NCI-H226 (cell line): ENCODE measurements at regions not wholly inside any gene's neighbourhood (a gene's known extent, or its start where the extent isn't known, plus 50 kb on each side); places are given as distances from the start of the nearest gene placed in this dataset.

Experiments used
- DNase-seq: peaks from one replicate; pipeline ENCODE4 v3.0.0-alpha.2; 2015

DNA sequence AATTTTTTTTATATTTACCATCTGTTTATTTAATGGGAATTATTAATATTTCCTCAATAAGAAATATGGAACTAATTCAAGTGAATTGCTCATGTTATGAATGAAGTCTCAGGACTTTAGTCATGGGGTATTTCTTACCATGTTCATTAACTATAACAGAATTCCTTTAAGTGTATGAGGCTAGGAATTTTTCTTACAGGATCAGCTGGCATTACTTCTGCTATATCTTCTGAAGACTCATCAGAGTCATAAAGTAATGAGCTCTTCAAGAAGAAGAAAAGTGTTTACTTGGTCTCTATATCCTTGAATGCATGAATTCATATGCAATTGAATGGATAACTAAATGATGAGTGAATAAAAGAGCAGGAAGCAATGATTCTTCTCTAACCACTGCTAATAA is 486.8 kb upstream of the THBS1 start:
- DNase-seq, result no peak

DNA sequence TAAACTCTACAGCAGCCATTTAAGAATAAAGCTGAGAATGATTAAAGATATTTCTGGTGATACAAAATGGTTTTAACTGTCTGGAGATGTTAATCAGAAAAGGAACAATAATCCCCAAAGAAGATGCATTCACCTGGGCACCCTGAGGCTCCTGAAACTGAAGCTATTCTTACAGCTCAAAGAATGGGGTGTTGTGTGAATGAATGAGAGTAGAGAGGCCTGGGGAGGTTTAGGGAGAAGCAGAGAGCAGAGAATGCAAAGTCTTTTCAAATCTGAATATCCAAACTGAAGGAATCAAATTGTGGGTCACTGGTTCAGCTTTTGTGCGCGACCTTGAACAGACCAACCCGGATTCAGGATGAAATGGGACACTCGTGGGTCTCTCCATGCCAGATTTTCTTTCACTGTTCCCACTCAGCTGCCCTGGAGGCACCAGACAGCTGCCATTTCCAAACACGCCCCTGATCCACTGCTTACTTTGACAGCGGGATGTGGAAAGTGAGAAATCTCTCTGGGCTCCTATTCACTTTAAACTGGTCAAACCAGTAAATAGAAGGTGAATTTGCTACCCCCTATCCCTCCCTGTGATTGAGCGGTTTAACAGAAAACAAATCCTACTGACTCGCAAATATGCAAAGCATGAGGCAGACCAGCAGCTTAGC is 485.5 kb upstream of the THBS1 start:
- DNase-seq, result no peak

DNA sequence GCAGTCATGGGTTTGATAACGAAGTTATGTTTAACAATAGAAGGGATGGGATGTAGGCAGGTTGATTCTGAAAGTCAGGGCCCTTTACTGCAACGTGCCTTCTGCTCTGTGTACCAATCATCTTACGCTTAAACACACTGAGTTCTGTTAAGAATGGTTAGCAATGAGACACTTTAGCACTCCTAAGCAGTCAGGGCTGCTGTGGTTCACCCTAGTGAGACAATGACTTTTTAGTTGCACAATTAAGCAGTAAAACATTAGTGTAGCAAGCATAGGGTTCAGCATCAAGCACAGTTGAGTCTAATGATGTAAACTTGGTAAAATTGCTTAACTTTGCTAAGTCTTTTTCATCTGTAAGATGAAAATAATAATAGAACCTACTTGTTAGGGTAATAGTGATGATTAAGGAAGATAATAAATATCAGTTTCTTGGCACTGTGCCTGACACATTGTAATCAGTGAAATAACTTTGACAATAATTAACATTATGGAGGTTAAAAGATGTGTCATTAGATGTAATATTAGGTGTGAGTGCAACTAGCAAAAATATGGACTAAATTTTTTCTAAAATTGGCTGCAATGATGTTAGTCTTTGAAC is 484.2 kb upstream of the THBS1 start:
- DNase-seq, result no peak

GRCh38 chr15:39099524-39099923 is 481.4 kb upstream of the THBS1 start:
- DNase-seq, result no peak

DNA sequence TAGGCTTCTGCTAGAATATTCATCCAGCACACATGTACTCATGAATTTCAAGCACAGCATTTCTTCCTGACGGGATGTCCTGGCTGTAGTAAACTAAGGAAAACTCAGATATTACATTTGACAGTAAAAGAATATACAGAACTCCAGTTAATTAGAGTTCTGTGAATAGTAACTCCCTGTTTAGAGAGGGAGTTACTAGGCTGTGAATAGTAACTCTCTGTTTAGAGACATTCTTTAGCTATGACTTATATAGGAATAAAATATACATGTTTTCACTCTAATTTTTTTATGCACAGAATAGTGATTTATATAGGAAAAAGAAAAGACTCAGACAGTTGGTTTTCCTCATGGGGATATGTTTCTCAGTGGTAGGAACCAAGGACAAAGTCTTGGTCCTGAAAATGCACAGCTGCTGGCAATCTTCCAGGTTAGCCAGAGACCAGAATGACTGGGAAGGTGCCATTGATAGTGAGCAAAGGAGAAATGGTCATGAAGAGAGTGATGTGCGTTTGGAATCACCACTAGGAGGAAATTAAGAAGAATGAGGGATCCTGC is 480.7 kb upstream of the THBS1 start:
- DNase-seq, result no peak

GRCh38 chr15:39102431-39102830 is 478.4 kb upstream of the THBS1 start:
- DNase-seq, result no peak

- DNase-seq, result no peak
Observed at GRCh38 chr15:39106950-39107349, 473.9 kb upstream of the THBS1 start.

GRCh38 chr15:39108021-39108420 is 472.9 kb upstream of the THBS1 start:
- no peak for DNase-seq

DNA sequence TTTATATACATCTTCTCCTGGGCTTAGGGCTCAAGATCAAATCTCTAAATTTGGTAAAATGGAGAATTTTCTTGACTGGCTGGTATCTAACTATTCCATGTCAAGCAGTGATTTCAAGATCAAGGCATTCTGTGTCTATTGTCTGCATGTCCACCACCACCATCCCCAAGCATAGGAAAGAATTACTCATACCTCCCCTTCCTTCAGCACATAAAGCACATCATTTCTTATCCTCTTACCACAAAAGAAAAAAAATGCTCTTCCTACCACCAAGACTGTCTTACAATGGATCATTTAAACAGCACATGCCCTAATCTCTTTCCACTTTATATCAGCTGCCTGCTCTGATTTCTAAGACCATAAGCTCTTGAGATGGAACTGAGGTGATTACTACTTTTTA is 470.5 kb upstream of the THBS1 start:
- DNase-seq, result peak; percentile 19

GRCh38 chr15:39110746-39111145 is 470.1 kb upstream of the THBS1 start:
- DNase-seq, result no peak

DNA sequence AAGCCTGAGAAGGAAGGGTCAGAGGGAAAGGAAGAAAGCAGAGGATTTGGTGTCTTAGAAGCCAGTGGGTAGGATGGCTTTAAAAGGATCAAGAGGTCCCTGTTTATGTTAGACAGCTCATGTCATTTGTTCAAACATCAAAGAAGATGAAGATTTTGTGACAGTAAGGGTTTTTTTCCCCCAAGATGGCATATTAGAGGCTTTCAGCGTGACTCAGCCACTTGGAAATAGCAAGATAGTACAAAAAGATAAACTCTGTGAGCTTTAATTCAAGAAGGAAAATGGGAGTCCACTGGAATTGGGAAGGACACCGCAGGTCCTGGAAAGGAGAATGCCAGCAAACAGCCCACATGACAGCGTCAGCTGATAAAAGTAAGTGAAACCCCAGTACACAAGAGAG is 467.1 kb upstream of the THBS1 start:
- no peak for DNase-seq

- no peak for DNase-seq
Observed at GRCh38 chr15:39114690-39115378, 466.0 kb upstream of the THBS1 start.

DNA sequence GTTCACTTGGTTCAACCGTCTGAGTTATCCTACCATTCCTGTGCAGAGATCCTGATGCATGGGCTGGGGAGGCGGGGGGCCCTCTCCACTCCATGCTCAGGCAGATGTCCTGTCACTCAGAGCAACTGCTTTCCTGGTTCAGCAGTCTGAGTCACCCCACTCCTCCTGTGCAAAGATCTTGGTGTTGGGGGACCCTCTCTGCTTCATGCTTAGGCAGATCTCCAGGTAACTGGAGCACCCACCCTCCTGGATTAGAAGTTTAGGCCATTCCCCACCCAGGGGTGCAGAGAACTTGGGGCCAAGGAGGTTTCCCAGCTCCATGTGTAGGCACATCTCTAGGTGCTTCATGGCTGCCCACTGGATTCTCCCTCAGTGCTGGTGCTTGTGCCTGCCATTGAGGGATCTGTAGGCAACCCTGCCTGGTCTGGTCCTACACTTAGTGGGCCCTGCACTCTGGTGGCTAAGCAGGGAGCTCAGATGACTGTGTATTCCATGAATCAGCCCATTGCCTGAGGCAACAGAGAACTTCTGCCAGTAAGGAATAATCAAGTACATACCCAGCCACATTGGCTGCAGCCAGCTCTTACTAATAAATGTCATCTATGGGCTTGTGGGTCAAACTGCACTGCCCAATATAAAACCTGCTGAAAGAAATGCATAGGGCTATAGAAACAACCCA is 465.4 kb upstream of the THBS1 start:
- DNase-seq, result no peak

DNA sequence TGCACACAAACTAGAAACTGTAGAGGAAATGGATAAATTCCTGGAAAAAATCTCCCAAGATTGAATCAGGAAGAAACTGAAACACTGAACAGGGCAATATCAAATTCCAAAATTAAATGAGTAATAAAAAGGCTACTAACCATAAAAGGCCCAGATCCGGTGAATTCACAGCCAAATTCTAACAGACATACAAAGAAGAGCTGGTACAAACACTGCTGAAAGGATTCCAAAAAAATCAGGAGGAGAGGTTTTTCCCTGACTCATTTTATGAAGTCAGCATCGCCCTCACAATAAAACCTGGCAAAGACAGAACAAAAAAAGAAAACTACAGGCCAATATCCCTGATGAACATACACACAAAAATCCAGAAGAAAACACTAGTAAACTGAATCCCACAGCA is 462.4 kb upstream of the THBS1 start:
- DNase-seq, result peak; percentile 17

GRCh38 chr15:39124155-39124552 is 456.7 kb upstream of the THBS1 start:
- no peak for DNase-seq

GRCh38 chr15:39124553-39125171 is 456.2 kb upstream of the THBS1 start:
- DNase-seq, result no peak

- DNase-seq, result no peak
Observed at GRCh38 chr15:39125226-39125625, 455.7 kb upstream of the THBS1 start.

- no peak for DNase-seq
Observed at GRCh38 chr15:39125904-39126303, 455.0 kb upstream of the THBS1 start.

GRCh38 chr15:39127151-39127790 is 453.6 kb upstream of the THBS1 start:
- DNase-seq, result peak; percentile 27

DNA sequence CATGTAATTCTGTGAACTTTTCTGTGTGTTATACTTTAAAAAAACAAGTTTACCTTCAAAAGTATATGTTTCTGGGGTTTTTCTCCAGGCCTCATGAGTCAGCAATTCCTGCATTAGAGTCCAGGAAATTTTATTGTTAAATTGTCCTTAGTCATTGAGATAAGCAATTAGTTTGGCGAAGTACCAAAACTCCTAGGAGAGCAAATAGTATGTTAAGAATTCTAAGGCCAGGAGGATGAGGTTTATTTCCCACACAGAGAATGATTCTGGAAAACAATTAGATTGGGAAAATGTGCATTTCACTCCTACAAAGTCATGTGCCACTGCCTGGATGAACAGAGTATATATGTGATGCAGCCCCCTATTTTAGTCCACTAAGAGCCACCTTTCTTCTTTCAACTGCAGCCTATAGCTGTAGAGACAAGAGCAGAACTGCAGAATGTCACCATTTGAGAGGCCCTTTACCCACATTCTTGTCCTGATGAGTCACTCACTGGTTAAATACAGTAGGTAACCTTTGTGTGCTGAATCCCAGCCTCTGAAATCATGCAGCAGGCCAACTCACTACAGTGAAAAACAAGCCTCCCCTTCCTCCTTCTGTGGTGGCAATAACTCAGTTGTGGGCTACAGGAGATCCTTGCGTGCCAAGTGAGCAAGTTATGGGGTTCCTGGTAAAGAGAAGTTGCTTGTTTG is 452.8 kb upstream of the THBS1 start:
- peak; percentile 79 for DNase-seq

DNA sequence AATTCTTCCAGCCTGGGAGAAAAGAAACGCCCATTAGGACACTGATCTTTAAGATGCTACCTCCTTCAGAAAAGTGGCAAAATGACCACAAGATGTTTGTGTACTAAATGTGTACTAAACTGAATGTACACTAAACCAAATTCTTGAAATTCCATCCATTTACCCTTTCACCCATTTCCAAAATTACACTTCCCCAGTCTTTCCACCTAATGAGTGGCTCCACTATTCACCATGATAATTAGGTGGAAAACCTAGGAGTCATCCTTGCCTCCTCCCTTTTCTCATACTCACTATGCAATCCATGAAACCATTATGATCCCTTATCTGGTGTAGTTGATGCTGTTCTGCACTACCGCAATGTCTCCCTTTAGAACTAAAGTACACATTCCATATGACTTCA is 452.1 kb upstream of the THBS1 start:
- no peak for DNase-seq
